ENCODE measurements at regions not wholly inside any gene's neighbourhood (a gene's known extent, or its start where the extent isn't known, plus 50 kb on each side); places are given as distances from the start of the nearest gene placed in this dataset.

- no peak for DNase-seq (ENCODE audit: low read depth)
Measured at GRCh38 chr1:76764638-76765454, 102.4 kb upstream of the ST6GALNAC5 start.

GRCh38 chr1:76766381-76766780 lies 100.9 kb upstream of the ST6GALNAC5 start:
- DNase-seq (ENCODE audit: low read depth), result no peak

- DNase-seq (ENCODE audit: low read depth), result no peak
Measured at GRCh38 chr1:76769911-76770310, 97.4 kb upstream of the ST6GALNAC5 start.

GRCh38 chr1:76770979-76771378 lies 96.3 kb upstream of the ST6GALNAC5 start:
- no peak for DNase-seq (ENCODE audit: low read depth)

GRCh38 chr1:76781447-76781846 lies 85.8 kb upstream of the ST6GALNAC5 start:
- no peak for DNase-seq (ENCODE audit: low read depth)

GRCh38 chr1:76782809-76783208 lies 84.5 kb upstream of the ST6GALNAC5 start:
- peak; percentile 42 for DNase-seq (ENCODE audit: low read depth)

GRCh38 chr1:76784502-76784901 lies 82.8 kb upstream of the ST6GALNAC5 start:
- DNase-seq (ENCODE audit: low read depth), result no peak

GRCh38 chr1:76786222-76786621 lies 81.1 kb upstream of the ST6GALNAC5 start:
- peak; percentile 24 for DNase-seq (ENCODE audit: low read depth)

GRCh38 chr1:76793594-76793993 lies 73.7 kb upstream of the ST6GALNAC5 start:
- no peak for DNase-seq (ENCODE audit: low read depth)

- no peak for DNase-seq (ENCODE audit: low read depth)
Measured at GRCh38 chr1:76799700-76800099, 67.6 kb upstream of the ST6GALNAC5 start.

- DNase-seq (ENCODE audit: low read depth), result no peak
Measured at GRCh38 chr1:76802094-76802493, 65.2 kb upstream of the ST6GALNAC5 start.

- DNase-seq (ENCODE audit: low read depth), result no peak
Measured at GRCh38 chr1:76807543-76808260, 59.6 kb upstream of the ST6GALNAC5 start.

All from GM04504 (cell line).